GM21576 (cell line): ENCODE measurements at regions not wholly inside any gene's neighbourhood (a gene's known extent, or its start where the extent isn't known, plus 50 kb on each side); places are given as distances from the start of the nearest gene placed in this dataset.
"Not testable (repeated sequence)": the region's sequence is repeated elsewhere in the genome, so short reads cannot be mapped to it uniquely, and the experiment has no call there.

ENCODE experiments used
- ATAC-seq: cut with Tn5 transposase; IDR thresholded peaks from one replicate; pipeline ENCODE4 v1.9.1; 2021; ENCODE audit warnings: mild to moderate bottlenecking, moderate library complexity; ENCODE audit not compliant: unreplicated experiment

GRCh38 chr4:171538601-171539100 lies 274.6 kb upstream of the GALNTL6 start:
- ATAC-seq: no peak

- no peak for ATAC-seq
Measured at GRCh38 chr4:171534391-171534790, 278.8 kb upstream of the GALNTL6 start.

GRCh38 chr4:171532968-171533367 lies 280.2 kb upstream of the GALNTL6 start:
- ATAC-seq: no peak

- ATAC-seq: no peak
Measured at GRCh38 chr4:171524903-171525302, 288.3 kb upstream of the GALNTL6 start.

- no peak for ATAC-seq
Measured at GRCh38 chr4:171521726-171522125, 291.5 kb upstream of the GALNTL6 start.

- ATAC-seq: no peak
Measured at GRCh38 chr4:171519457-171519856, 293.7 kb upstream of the GALNTL6 start.

- no peak for ATAC-seq
Measured at GRCh38 chr4:171517883-171518282, 295.3 kb upstream of the GALNTL6 start.

- no peak for ATAC-seq
Measured at GRCh38 chr4:171516694-171517093, 296.5 kb upstream of the GALNTL6 start.

GRCh38 chr4:171484681-171485080 lies 328.5 kb upstream of the GALNTL6 start:
- ATAC-seq: no peak

GRCh38 chr4:171478181-171478580 lies 335.0 kb upstream of the GALNTL6 start:
- no peak for ATAC-seq

- not testable (repeated sequence) for ATAC-seq
Measured at GRCh38 chr4:171475111-171475510, 338.1 kb upstream of the GALNTL6 start.

GRCh38 chr4:171473155-171473554 lies 340.0 kb upstream of the GALNTL6 start:
- ATAC-seq: no peak

- no peak for ATAC-seq
Measured at GRCh38 chr4:171472230-171472629, 341.0 kb upstream of the GALNTL6 start.

GRCh38 chr4:171464499-171464898 lies 348.7 kb upstream of the GALNTL6 start:
- ATAC-seq: no peak

- ATAC-seq: no peak
Measured at GRCh38 chr4:171461191-171461590, 352.0 kb upstream of the GALNTL6 start.

GRCh38 chr4:171448919-171449481 lies 364.2 kb upstream of the GALNTL6 start:
- ATAC-seq: no peak

GRCh38 chr4:171448358-171448757 lies 364.8 kb upstream of the GALNTL6 start:
- ATAC-seq: no peak

GRCh38 chr4:171441300-171441941 lies 371.8 kb upstream of the GALNTL6 start:
- no peak for ATAC-seq

- ATAC-seq: no peak
Measured at GRCh38 chr4:171433674-171434073, 379.5 kb upstream of the GALNTL6 start.

- no peak for ATAC-seq
Measured at GRCh38 chr4:171432536-171432935, 380.7 kb upstream of the GALNTL6 start.

- ATAC-seq: peak; percentile 51
Measured at GRCh38 chr4:171430495-171430894, 382.7 kb upstream of the GALNTL6 start.

- no peak for ATAC-seq
Measured at GRCh38 chr4:171397175-171397574, 416.0 kb upstream of the GALNTL6 start.

- ATAC-seq: no peak
Measured at GRCh38 chr4:171390626-171391025, 422.6 kb upstream of the GALNTL6 start.
